ENCODE measurements at regions not wholly inside any gene's neighbourhood (a gene's known extent, or its start where the extent isn't known, plus 50 kb on each side); places are given as distances from the start of the nearest gene placed in this dataset.
A peak's percentile ranks its signal among the peaks of the same experiment; 100 is the strongest.

- DNase-seq (ENCODE audit: low spot score) = peak; percentile 57
Observed at GRCh38 chr4:181416966-181417365, 826.2 kb upstream of the TENM3 start.

DNA sequence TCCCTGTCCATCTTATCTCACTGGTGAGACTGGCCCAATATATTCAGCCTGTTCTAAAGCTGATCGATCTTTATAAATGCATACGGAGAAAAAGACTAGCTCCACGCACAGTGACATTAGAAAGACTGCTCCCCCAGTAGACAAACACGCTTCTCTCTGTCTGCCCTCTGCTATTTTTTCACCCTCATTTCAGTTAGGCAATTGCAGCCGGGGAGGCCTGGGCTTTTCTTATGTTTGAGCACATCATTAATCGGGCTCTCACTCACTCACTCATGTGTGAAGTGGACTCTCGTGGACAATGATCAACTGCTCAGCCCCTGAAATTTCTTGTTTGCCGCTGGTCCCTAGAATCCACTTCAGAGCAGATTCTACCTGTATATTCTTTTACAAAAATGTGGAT lies 824.7 kb upstream of the TENM3 start:
- no peak for DNase-seq (ENCODE audit: low spot score)

DNA sequence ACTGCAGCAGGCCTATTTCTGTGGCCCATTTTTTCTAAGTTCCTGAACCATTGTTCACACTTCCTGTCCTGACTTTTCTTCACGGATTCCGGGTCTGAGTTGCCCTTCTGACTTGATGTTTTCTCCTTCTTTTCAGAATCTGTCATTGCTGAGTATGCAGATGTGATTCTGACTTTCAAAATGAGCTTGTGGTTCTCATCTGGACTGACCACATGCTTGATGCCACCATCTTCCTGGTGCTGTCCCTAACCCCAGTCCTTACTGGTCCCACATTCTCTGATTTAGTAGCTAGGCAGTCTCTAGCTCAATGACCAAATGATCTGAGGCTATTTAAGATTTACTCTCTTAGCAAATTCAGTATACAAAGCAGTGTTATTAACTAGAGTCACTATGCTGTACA lies 822.3 kb upstream of the TENM3 start:
- DNase-seq (ENCODE audit: low spot score) = no peak

DNA sequence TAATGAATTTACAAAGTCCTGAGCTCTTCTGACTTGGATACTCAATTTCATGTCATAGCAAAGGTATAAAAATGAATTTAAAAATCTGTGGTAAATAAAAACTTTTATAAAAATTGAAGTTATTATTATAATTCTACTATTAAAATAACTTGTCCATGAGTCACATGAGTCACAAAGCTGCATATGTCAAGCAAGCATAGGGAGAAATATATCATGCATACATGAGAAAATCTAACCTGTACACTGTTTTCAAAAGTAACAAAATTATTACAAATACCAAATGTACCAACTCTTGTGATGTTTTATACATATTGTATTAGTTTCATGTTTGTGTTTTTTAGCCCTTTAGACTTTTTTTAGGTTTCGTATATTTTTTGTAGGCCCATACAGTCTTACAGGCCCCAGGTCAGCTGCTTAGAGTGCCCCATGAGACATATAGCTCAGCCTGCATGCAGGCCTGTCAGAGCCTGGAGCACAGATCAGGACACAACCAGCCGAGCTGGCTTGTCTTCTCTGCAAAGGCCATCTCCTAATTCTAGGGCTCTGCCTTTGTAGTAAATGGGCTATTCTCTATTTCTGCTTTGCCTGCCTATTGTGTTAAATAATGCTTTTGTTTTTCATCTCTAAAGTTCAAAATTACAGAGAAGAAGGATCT lies 818.7 kb upstream of the TENM3 start:
- DNase-seq (ENCODE audit: low spot score) = no peak

GRCh38 chr4:181427076-181427475 lies 816.1 kb upstream of the TENM3 start:
- no peak for DNase-seq (ENCODE audit: low spot score)

GRCh38 chr4:181431006-181431405 lies 812.2 kb upstream of the TENM3 start:
- DNase-seq (ENCODE audit: low spot score) = no peak

DNA sequence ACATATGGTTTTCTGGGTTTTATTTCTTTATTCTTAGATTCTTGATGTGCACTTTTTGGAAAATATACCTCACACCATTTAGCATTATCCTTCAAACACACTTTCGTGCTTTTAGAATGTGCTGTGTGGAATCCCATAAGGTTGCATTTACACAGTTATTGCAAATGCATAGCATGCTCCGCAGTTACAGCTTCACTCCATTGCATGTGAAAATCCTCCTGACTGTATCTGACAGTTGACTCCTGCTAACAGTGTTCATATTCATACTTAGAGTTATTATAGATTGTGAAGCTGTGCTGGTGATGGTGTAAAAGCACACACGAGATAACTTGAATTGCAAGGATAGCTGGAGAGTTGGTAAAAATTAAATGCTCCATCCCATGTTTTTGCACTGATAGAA lies 811.5 kb upstream of the TENM3 start:
- DNase-seq (ENCODE audit: low spot score) = no peak

DNA sequence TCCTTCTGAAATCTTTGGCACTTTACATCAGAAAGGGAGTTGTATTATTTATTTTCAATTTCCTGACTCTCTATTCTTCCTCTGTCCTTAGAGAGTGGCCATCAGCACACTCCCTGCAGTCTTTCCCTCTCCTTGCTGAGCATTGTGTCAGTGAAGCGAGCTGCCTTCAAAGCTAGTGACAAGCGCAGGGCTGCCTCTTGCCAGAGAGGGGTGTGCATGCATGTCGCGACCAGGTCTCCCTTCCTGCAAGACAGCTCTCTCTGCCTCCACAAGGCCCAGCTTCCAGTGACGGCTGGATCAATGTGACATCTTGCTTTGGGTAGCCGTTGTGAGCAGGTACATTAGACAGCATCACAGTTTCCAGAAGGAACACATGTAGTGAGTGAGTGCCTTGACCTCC lies 810.9 kb upstream of the TENM3 start:
- DNase-seq (ENCODE audit: low spot score) = no peak

DNA sequence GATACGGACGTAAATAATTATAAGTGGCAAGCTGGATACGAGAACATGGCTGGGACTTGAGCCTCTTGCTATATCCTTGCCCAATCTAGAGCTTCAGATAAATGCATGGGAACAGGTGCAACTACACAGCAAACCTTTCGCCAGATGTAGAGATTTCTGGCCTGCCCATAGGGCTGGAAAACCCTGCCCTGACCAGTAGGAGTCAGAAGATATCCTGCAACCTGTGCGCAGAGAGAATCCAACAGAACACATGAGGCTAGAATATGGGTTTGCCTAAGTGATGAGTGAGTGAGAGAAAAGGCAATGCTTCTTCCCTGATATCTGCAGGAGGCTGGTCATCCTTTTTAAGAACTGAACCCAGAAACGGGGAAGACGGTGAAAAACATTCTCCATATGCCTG lies 805.3 kb upstream of the TENM3 start:
- DNase-seq (ENCODE audit: low spot score) = no peak

DNA sequence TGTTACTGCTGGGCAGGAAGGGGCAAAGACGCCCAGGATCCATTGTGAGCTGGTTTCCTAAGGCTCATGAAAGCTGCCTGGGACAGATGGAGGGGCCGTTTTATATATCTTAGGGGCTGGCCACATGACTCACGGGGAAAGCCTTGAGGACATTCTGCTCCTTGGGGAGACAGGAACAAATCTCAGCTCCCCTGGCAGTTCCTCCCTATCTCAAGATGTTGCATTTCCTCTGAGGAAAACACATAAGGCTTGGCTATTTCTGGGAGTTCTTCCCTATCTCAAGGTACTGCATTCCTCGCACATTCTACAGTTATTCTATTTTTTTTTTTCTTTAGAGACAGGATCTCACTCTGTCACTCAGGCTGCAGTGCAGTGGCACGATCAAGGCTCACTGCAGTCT lies 804.6 kb upstream of the TENM3 start:
- DNase-seq (ENCODE audit: low spot score) = no peak

DNA sequence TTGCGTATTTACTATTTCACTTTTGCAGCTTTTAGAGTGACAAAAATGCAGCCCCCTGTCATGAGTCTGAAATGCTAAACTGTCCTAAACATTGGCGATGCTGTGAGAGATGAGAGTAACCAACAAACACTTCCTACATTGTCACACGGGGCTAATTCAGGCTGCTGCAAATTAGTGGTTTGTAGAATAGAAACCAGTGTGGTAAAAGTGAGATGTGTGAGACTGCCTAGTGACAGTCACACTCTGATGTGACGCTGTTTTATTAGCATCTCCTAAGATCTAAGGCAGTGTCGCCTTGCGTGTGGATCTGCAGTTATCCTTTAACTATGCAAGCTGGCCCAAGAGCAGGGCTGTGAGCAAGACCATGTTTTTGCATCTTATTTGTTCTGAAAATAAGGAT lies 800.2 kb upstream of the TENM3 start:
- no peak for DNase-seq (ENCODE audit: low spot score)

DNA sequence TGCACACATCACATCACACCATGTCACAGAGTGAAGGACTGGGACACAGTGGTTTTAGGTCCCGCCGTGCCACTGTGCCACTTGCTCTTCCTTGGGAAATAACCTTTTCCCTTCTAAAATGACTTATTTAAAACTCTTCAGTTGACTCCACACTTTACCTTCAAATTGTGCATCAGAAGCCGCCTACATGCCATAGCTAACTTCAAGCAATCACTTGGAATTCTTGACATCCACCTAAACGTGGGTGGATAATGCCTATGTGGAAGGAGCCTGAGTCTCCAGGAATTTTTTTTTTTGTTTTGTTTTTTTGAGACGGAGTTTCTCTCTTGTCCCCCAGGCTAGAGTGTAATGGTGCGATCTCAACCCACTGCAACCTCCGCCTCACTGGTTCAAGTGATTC lies 777.4 kb upstream of the TENM3 start:
- no peak for DNase-seq (ENCODE audit: low spot score)

GRCh38 chr4:181468451-181468850 lies 774.8 kb upstream of the TENM3 start:
- DNase-seq (ENCODE audit: low spot score) = no peak

DNA sequence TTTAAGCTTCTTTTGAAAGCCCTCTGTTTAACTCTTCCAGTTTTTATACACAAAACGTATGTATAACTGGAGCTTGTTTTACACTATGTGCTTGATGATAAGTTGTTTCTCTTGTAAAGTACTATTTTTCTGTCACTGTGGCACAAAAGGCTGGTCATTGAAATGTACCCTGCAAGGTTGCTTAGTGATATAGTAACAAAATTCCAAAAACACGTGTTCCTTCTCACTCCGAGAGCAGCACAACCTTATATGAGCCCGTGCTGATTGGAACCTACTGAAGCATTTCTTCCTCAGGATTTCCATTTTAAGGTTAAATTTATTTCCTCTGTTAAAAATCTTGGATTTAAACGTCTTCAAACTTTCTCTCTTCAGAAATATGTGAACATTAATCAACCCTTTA lies 772.9 kb upstream of the TENM3 start:
- DNase-seq (ENCODE audit: low spot score) = no peak

GRCh38 chr4:181475359-181475758 lies 767.8 kb upstream of the TENM3 start:
- no peak for DNase-seq (ENCODE audit: low spot score)

- DNase-seq (ENCODE audit: low spot score) = no peak
Observed at GRCh38 chr4:181475781-181476507, 767.3 kb upstream of the TENM3 start.

DNA sequence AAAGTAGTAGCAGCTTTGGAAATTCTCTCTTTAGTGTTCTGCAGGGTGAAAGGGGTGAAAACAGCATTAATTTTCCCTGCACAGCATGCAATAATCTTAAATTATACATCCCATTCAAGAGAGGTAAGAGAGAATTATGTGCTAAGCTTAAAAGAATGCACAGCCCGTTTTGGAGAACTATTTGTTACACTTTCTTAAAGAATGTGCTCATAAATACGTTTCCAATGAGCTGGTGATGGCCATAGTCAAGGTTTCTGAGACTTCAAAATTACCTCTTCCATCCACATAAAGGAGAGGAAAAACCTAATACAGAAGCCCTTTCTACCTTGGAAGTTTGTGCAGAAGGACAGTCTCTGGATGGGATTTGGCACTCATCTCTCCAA lies 766.7 kb upstream of the TENM3 start:
- DNase-seq (ENCODE audit: low spot score) = no peak

DNA sequence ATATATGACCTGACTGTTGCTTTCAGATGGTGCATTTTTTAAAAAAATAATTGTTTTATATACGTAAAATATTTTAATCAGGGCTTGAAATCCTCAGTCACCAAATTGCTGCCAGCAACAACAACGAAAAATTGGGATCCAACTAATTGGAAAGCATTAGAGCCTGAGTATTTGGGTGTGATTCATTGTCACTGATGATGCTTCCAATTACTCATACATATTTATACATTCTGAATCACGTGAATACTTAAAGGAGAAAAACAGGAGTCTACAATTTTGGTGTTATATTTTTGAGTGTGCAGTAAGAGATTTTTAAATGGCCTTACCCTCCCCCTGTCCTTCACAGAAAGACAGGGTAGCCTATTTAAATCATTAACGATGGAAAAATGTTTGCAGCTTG lies 765.6 kb upstream of the TENM3 start:
- DNase-seq (ENCODE audit: low spot score) = no peak

DNA sequence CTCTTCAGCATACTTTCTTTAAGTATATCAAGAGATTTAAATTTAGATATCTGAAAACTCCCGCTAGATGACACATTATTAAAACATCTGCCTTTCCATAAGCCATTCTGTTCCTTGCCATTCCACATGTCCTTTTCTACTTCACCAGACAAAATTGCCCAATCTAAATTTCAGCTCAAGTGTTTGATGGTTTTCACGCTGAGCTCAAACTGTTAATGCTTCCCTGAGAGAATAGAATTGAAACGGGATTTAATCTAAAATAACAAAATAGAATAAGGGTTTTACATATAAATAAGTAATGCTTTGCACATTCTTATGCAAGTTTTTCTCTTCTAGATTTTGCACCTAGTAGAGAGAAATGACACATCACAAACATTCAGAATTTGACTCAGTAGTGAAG lies 764.5 kb upstream of the TENM3 start:
- no peak for DNase-seq (ENCODE audit: low spot score)

- no peak for DNase-seq (ENCODE audit: low spot score)
Observed at GRCh38 chr4:181479141-181479540, 764.1 kb upstream of the TENM3 start.

DNA sequence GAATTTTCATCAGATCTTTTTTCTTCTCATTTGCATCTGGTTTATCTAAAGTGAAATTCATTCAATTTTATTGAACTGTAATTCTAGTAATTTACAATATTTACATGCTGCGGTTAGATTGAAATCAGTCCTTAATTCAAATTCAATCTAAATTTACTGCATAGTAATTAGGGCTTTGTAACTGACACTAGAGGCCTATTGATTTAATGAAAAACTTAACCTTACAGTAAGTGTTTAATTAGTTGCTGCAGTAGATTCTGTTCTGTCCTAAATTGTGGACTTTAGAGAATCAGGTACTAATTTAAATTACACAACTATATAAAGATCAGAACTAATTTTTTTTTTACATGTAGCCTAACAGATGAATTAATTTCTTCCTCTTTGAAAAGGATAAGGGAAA lies 758.8 kb upstream of the TENM3 start:
- DNase-seq (ENCODE audit: low spot score) = no peak

- no peak for DNase-seq (ENCODE audit: low spot score)
Observed at GRCh38 chr4:181488926-181489325, 754.3 kb upstream of the TENM3 start.

GRCh38 chr4:181498148-181498547 lies 745.1 kb upstream of the TENM3 start:
- DNase-seq (ENCODE audit: low spot score) = no peak

DNA sequence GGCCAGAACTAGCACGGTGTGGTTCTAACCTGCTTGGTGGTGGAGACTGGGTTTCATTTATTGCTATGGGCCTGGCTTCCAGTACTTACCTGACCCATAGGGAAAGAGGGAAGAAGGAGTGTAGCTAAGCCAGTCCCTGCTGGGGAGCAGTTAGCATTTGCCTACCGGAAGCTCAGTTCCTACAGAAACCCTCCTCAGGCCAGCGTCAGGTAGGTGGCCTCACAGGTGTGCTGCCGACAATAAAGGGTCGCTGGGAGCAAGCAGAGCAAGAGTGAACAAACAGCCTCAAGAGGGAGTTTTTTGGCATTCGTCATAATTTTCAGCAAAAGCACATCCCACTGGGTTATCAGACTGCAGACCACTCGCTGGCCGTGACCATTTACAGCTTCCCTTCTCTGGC lies 740.6 kb upstream of the TENM3 start:
- no peak for DNase-seq (ENCODE audit: low spot score)
